Cardiac muscle cell (in vitro differentiated cells and primary cell): ENCODE measurements at regions not wholly inside any gene's neighbourhood (a gene's known extent, or its start where the extent isn't known, plus 50 kb on each side); places are given as distances from the start of the nearest gene placed in this dataset.

Experiments
- DNase-seq, 2 donors: peaks; one replicate each; pipeline versions ENCODE4 v3.0.0 to v3.0.0-alpha.2; 2010 to 2017; ENCODE audit warnings: low read depth in 1 of 2, low spot score in 1 of 2
- H3K27ac ChIP-seq: fragments of 200-600 bp; sonication (generic); 2 replicates; pipeline ENCODE4 v1.5.1; 2016
- H3K27me3 ChIP-seq: fragments of 200-600 bp; sonication (generic); 2 replicates; pipeline ENCODE4 v1.6.0; 2016; ENCODE audit warnings: control low read depth
- H3K36me3 ChIP-seq: fragments of 200-600 bp; sonication (generic); 2 replicates; pipeline ENCODE4 v1.5.1; 2016; ENCODE audit warnings: control low read depth
- H3K4me1 ChIP-seq: fragments of 200-600 bp; sonication (generic); 2 replicates; pipeline ENCODE4 v1.8.1; 2017; ENCODE audit warnings: low read depth, mild to moderate bottlenecking, mixed run types
- H3K4me3 ChIP-seq: fragments of 200-600 bp; sonication (generic); 2 replicates; pipeline ENCODE4 v1.5.1; 2016; ENCODE audit warnings: mild to moderate bottlenecking
- H3K9me3 ChIP-seq: fragments of 200-600 bp; sonication (generic); 2 replicates; pipeline ENCODE4 v1.5.1; 2017; ENCODE audit warnings: low read depth, mild to moderate bottlenecking, control low read depth
- TF ChIP-seq, protein P1 (sequence below): IDR thresholded peaks from 2 replicates; pipeline ENCODE4 v1.5.1; 2012; ENCODE audit warnings: low read depth, mild to moderate bottlenecking, low read length

- Histone ChIP-seq H3K36me3 (no peaks in the 10 kb centered on the region), H3K27ac (no peak overlapping the region), H3K27me3 (no peaks in the 10 kb centered on the region), H3K4me3 (no peak overlapping the region), H3K9me3 (no peaks in the 10 kb centered on the region), H3K4me1 (peaks cover 71% of the 10 kb centered on the region)
- no peak for DNase-seq
- TF ChIP-seq, protein P1, sequence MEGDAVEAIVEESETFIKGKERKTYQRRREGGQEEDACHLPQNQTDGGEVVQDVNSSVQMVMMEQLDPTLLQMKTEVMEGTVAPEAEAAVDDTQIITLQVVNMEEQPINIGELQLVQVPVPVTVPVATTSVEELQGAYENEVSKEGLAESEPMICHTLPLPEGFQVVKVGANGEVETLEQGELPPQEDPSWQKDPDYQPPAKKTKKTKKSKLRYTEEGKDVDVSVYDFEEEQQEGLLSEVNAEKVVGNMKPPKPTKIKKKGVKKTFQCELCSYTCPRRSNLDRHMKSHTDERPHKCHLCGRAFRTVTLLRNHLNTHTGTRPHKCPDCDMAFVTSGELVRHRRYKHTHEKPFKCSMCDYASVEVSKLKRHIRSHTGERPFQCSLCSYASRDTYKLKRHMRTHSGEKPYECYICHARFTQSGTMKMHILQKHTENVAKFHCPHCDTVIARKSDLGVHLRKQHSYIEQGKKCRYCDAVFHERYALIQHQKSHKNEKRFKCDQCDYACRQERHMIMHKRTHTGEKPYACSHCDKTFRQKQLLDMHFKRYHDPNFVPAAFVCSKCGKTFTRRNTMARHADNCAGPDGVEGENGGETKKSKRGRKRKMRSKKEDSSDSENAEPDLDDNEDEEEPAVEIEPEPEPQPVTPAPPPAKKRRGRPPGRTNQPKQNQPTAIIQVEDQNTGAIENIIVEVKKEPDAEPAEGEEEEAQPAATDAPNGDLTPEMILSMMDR, result no peak
These were observed 66.3 kb upstream of the RTN4 start for GRCh38 chr2:55116598-55116964.

GRCh38 chr2:55115761-55116597 is 65.7 kb upstream of the RTN4 start:
- H3K4me3 ChIP-seq, result no peak overlapping the region
- TF ChIP-seq, protein P1, result no peak
- H3K36me3 ChIP-seq, result no peaks in the 10 kb centered on the region
- no peaks in the 10 kb centered on the region for H3K27me3 ChIP-seq
- no peak overlapping the region for H3K27ac ChIP-seq
- no peaks in the 10 kb centered on the region for H3K9me3 ChIP-seq
- DNase-seq, result peak in 1 of 2 donors; percentile 74
- H3K4me1 ChIP-seq, result peaks cover 71% of the 10 kb centered on the region

- Histone ChIP-seq H3K4me1 (peaks cover 60% of the 10 kb centered on the region), H3K27ac (no peak overlapping the region)
These were observed 64.3 kb upstream of the RTN4 start for GRCh38 chr2:55114597-55114996.

GRCh38 chr2:55114082-55114481 is 63.8 kb upstream of the RTN4 start:
- DNase-seq, result no peak
- TF ChIP-seq, protein P1, result no peak
- H3K9me3 ChIP-seq, result no peaks in the 10 kb centered on the region
- peaks cover 58% of the 10 kb centered on the region for H3K4me1 ChIP-seq
- H3K36me3 ChIP-seq, result no peaks in the 10 kb centered on the region
- H3K4me3 ChIP-seq, result no peak overlapping the region
- H3K27ac ChIP-seq, result no peak overlapping the region
- no peaks in the 10 kb centered on the region for H3K27me3 ChIP-seq

More at GRCh38 chr2:55114597-55114996, 64.3 kb upstream of the RTN4 start:
- Histone ChIP-seq H3K4me3 (no peak overlapping the region), H3K9me3 (no peaks in the 10 kb centered on the region), H3K36me3 (no peaks in the 10 kb centered on the region), H3K27me3 (no peaks in the 10 kb centered on the region)
- DNase-seq, result no peak
- TF ChIP-seq, protein P1, result no peak

DNA sequence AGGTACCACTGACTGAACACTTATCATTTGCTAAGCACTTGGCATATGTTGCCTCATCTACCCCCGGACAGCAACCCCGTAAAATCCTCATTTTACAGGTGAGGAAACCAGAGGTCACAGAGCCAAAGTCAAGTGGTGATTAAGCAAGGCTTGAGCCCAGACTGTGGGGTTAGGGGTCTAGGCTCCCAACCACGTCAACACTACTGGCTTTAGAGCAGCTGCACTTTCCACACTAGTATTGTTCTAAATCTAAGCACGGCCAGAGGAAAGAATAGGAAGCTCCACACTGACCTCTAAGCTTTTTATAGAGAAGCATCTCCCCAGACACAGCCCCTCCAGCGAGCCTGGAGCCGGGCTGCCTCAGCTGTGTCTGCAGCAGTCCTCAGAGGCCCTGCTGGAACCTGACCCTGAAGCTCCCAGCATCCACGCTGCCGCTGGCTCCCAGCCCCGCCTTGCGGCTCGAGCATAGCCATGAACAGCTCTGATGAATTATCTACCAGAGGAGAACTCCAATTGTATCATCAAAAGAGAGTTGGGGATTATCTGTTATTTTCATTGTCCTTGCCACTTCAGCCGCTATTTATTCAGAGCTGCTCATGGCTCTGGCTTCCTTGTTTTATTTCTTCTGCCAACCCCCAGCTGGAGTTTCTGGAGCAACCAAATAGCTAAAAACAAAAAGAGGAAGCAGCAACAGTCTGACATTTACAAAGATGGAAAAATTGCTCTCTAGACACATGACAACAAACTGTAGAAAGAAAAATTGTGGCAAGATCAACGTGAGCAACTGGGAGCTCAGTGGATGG is 62.2 kb upstream of the RTN4 start:
- peaks cover 61% of the 10 kb centered on the region for H3K4me1 ChIP-seq
- H3K27ac ChIP-seq, result peak overlapping the region; percentile 78
- peak in 1 of 2 donors; percentile 76 for DNase-seq
- H3K4me3 ChIP-seq, result no peak overlapping the region
- no peaks in the 10 kb centered on the region for H3K36me3 ChIP-seq
- H3K9me3 ChIP-seq, result no peaks in the 10 kb centered on the region
- no peaks in the 10 kb centered on the region for H3K27me3 ChIP-seq
- TF ChIP-seq, protein P1, result peak; percentile 24
